Choroid plexus epithelial cell (primary cell): ENCODE measurements at regions not wholly inside any gene's neighbourhood (a gene's known extent, or its start where the extent isn't known, plus 50 kb on each side); places are given as distances from the start of the nearest gene placed in this dataset.

Source experiments
- DNase-seq: peaks from one replicate; pipeline ENCODE4 v3.0.0-alpha.2; 2010; ENCODE audit warnings: low read depth
- H3K4me3 ChIP-seq: 2 replicates; pipeline ENCODE4 v1.5.1; 2011; ENCODE audit warnings: low read depth, mild to moderate bottlenecking, control low read depth, low read length, moderate library complexity
- TF ChIP-seq, protein P1 (sequence below): conservative IDR thresholded peaks from 2 replicates; pipeline ENCODE4 v1.5.1; 2011; ENCODE audit warnings: low read depth, mild to moderate bottlenecking, control low read depth, inconsistent platforms, low read length, moderate library complexity

DNA sequence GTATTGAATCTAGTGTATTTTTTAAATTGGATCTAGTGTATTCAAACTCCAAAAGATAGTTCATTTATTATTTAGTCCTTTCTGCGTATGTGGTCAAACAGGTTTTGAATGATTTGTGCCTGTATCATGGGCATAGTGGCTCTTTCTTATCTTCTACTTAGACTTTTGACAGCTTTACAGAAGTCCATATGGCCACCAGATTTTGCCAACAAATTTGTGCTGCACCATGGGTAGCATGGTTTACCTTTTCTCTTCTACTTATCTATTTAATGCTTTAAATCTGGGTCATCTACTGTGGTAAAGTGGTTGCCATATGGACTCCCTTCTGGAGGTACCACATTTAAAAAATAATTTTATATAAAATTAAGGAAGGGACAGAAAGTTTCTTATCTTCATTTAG is 66.9 kb upstream of the CADM2 start:
- H3K4me3 ChIP-seq = no peak overlapping the region
- no peak for DNase-seq
- TF ChIP-seq, protein P1, sequence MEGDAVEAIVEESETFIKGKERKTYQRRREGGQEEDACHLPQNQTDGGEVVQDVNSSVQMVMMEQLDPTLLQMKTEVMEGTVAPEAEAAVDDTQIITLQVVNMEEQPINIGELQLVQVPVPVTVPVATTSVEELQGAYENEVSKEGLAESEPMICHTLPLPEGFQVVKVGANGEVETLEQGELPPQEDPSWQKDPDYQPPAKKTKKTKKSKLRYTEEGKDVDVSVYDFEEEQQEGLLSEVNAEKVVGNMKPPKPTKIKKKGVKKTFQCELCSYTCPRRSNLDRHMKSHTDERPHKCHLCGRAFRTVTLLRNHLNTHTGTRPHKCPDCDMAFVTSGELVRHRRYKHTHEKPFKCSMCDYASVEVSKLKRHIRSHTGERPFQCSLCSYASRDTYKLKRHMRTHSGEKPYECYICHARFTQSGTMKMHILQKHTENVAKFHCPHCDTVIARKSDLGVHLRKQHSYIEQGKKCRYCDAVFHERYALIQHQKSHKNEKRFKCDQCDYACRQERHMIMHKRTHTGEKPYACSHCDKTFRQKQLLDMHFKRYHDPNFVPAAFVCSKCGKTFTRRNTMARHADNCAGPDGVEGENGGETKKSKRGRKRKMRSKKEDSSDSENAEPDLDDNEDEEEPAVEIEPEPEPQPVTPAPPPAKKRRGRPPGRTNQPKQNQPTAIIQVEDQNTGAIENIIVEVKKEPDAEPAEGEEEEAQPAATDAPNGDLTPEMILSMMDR = no peak

DNA sequence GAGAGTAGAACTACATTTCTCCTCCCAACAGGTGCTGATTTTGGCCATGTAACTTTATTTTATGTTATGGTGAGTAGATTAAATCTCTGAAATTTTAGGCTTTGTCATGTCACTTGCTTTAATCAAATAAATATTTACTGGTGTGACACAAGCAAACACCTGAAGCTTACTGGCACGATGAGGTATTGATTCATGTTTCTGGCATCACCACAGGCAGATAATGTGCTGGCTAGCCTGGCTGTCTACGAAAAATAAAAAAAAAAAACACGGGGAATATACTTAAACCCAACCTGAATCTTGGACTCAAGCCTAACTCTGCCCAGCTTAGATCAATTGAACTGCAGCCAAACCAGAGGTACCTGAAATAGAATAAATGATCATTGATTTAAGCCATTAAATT is 65.6 kb upstream of the CADM2 start:
- no peak for DNase-seq
- TF ChIP-seq, protein P1 = no peak
- no peak overlapping the region for H3K4me3 ChIP-seq

DNA sequence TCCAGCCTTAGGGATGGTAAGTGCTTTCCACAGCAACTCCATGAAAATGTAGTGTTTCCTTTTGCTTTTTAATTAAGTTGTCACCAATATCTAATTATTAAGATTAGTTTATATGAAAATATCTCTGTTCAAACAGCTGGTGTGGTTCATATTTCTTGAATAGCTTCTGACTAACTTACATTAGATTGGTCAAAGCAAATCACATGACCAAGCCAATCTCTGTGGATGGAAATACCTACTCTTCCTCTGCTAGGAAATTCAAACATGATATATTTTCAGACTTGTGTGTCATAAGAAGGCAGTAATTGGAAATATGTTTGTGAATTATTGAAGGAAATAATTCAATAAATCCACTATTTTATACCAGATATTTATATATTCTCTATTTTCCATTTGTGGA is 54.6 kb upstream of the CADM2 start:
- no peak for DNase-seq
- no peak overlapping the region for H3K4me3 ChIP-seq
- TF ChIP-seq, protein P1 = no peak

DNA sequence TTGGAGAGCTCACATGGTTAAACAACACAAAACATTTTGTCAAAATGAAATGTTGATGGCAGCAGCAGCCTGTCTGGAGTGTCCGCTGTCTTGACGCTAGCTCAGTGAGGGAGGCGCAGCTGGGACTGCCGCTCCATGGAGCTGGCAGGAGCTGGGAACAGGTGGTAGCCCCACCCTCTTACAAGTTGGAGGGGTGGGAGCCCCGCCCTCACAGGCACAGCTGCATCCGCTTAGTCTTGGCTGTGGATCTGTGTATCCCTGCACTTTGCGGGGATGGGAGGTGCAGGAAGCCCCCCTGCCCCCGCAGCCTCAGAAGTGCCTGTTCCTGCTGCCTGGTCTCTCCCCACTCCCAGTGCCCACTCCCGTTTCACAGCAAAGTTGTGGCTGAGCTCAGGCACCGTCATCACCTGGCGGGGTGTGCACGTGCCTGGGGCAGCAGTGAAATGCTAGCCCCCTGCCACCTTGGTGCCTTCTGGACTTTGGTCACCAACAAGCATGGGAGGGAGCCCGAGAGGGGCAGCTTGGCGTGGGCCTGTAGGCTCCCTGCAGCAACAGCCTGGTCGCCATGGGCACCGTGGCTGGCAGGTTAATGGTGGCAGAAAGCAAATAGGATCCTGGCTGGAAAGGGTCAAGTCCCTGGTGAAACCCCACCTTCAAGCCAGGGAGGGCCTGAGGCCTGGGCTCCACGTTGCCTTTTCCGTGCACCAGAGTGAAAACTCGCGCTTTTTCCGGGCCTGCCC is 53.8 kb upstream of the CADM2 start:
- no peak for DNase-seq
- H3K4me3 ChIP-seq = no peak overlapping the region
- TF ChIP-seq, protein P1 = no peak

DNA sequence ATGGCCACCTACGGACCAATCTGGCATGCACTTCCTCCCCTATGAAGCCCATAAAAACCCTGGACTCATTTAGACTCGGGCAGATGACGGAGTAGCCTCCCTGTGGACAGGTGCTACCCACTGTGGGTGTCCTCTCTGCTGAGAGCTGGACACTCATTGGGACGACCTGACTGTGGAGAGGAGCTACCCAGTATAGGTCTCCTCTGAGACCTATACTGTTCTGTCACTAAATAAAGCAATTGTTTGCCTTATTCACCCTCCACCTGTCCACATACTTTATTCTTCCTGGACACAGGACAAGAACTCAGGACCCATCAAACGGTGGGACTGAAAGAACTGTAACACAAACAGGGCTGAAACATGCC is 53.3 kb upstream of the CADM2 start:
- no peak overlapping the region for H3K4me3 ChIP-seq
- no peak for DNase-seq
- TF ChIP-seq, protein P1 = no peak

DNA sequence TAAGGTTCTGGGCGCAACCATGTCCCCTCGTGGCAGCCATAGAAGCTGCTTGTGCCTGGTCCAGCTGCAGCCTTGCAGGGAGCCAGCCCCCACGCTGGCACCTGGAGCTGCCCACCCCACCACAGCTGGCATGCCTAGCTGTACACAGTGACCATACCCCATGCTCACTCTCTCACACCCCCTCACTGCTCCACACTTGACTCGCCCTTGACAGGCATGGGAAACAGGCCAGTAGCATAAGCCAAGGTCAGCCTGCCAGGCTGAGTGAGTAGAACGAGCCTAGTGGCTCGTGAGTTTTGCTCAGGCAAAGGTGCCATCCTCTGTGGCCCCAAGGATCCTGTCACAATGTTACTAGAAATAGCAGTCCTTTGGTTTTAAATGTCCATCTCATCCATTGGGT is 52.7 kb upstream of the CADM2 start:
- no peak overlapping the region for H3K4me3 ChIP-seq
- TF ChIP-seq, protein P1 = no peak
- no peak for DNase-seq
